ENCODE measurements at regions not wholly inside any gene's neighbourhood (a gene's known extent, or its start where the extent isn't known, plus 50 kb on each side); places are given as distances from the start of the nearest gene placed in this dataset.

- H3K23ac ChIP-seq (ENCODE audit: insufficient read length) = no peak overlapping the region
- no peaks in the 10 kb centered on the region for H3K27me3 ChIP-seq (replicated peaks in 1 of 4; ENCODE audit: control insufficient read depth in 3 of 4, extremely low read depth in 1 of 4, insufficient read depth in 3 of 4, low read length in 3 of 4)
- H2BK120ac ChIP-seq (replicated peaks; ENCODE audit: low read depth, low read length) = no peak overlapping the region
- H3K4me2 ChIP-seq (ENCODE audit: insufficient read depth in 1 of 2, low read depth in 2 of 2, low read length in 2 of 2) = no peak overlapping the region
- no peaks in the 10 kb centered on the region for H3K9me3 ChIP-seq (ENCODE audit: insufficient read depth in 2 of 2, low read depth in 1 of 2, low read length in 1 of 2)
- no peak for DNase-seq (ENCODE audit: low read depth in 1 of 2, low spot score in 2 of 2)
- H4K8ac ChIP-seq (ENCODE audit: extremely low read depth, insufficient read depth, low read length) = no peak overlapping the region
- H3K14ac ChIP-seq (ENCODE audit: insufficient read length) = no peak overlapping the region
- no peaks in the 10 kb centered on the region for H4K20me1 ChIP-seq (replicated peaks in 1 of 2; ENCODE audit: control insufficient read depth in 1 of 2, insufficient read depth in 2 of 2, low read length in 2 of 2)
- H3K9ac ChIP-seq (replicated peaks in 1 of 4; ENCODE audit: extremely low read depth in 1 of 4, low read depth in 3 of 4, low read length in 3 of 4) = no peak overlapping the region
- H3K27ac ChIP-seq (ENCODE audit: low read depth, low read length) = no peak overlapping the region
- H2AFZ ChIP-seq (ENCODE audit: low read length) = no peak overlapping the region
- H3K79me2 ChIP-seq (ENCODE audit: control insufficient read depth in 1 of 2, insufficient read depth in 2 of 2, low read length in 2 of 2) = no peaks in the 10 kb centered on the region
- no peak overlapping the region for H2BK5ac ChIP-seq (ENCODE audit: low read depth, low read length)
- no peak for TF ChIP-seq JUN (IDR thresholded peaks at IDR 0.05; ENCODE audit: low read depth, low read length)
- no peak for TF ChIP-seq SIN3A (conservative IDR thresholded peaks at IDR 0.05 in 1 of 2, IDR thresholded peaks at IDR 0.05 in 1 of 2; ENCODE audit: low read depth in 1 of 2, low read length in 2 of 2)
- no peak for TF ChIP-seq CBX8 (IDR thresholded peaks at IDR 0.05; ENCODE audit: borderline replicate concordance, low read depth, low read length)
- TF ChIP-seq TAF1 (IDR thresholded peaks at IDR 0.05; ENCODE audit: low read depth, low read length) = no peak
- TF ChIP-seq CTCF (IDR thresholded peaks at IDR 0.05; ENCODE audit: control extremely low read depth in 1 of 3, insufficient read depth in 1 of 3, low read depth in 1 of 3, low read length in 3 of 3) = no peak
- no peak for TF ChIP-seq EGR1 (IDR thresholded peaks at IDR 0.05; ENCODE audit: borderline replicate concordance, low read depth, low read length)
- H2BK15ac ChIP-seq (ENCODE audit: low read length) = no peak overlapping the region
- H3K79me1 ChIP-seq (ENCODE audit: low read depth, low read length) = no peaks in the 10 kb centered on the region
- no peak overlapping the region for H3K4ac ChIP-seq (replicated peaks; ENCODE audit: insufficient read length, low read depth, low read length)
- POLR2A ChIA-PET (ENCODE audit: partially characterized antibody) = no interaction called here
- H4K5ac ChIP-seq (ENCODE audit: insufficient read length, low read depth, low read length) = no peak overlapping the region
- H3K36me3 ChIP-seq (ENCODE audit: control insufficient read depth in 2 of 4, insufficient read depth in 4 of 4, low read length in 3 of 4) = no peaks in the 10 kb centered on the region
- H4K91ac ChIP-seq (replicated peaks; ENCODE audit: insufficient read length, low read length) = no peak overlapping the region
- no peak overlapping the region for H2BK12ac ChIP-seq (ENCODE audit: low read depth, low read length)
- H3K4me1 ChIP-seq (replicated peaks in 1 of 4; ENCODE audit: control insufficient read depth in 3 of 4, insufficient read depth in 4 of 4, low read length in 3 of 4) = no peaks in the 10 kb centered on the region
- no peak overlapping the region for H3K4me3 ChIP-seq (ENCODE audit: extremely low read depth in 1 of 4, insufficient read depth in 2 of 4, low read depth in 3 of 4, low read length in 4 of 4)
- WGBS, 2 experiments (ENCODE audit: extremely low coverage in 1 of 2, insufficient coverage in 1 of 2, insufficient read length in 1 of 2, insufficient replicate concordance in 2 of 2, low coverage in 1 of 2, low lambda C conversion rate in 2 of 2, missing lambda C conversion rate in 1 of 2) = 90% methylated on average over 3 of the region's 3 CpGs; no CpG with 5 or more reads in 1 of the 2 experiments
- H2BK20ac ChIP-seq (ENCODE audit: low read length) = no peak overlapping the region
- CTCF ChIA-PET (ENCODE audit: partially characterized antibody) = interaction anchor here (0.6 to 1.5 kb wide), 2 partner anchors 9 to 130 kb away, joined by 3 read pairs; no protein-coding TSS in a partner anchor
- H3K56ac ChIP-seq (replicated peaks; ENCODE audit: insufficient read length, low read depth, low read length) = no peak overlapping the region
- FAIRE-seq = no peak
- H2AK5ac ChIP-seq (ENCODE audit: low read depth, low read length) = no peak overlapping the region
- no peaks in the 10 kb centered on the region; the same call in 1 of the 2 replicates for H3K23me2 ChIP-seq (ENCODE audit: low read depth, low read length)
- no peak overlapping the region for H3K18ac ChIP-seq (ENCODE audit: extremely low read depth, low read length)
Measured at GRCh38 chr16:82481455-82481854, 145.3 kb upstream of the CDH13 start.

Data from H1 (cell line).